GM21528 (cell line): ENCODE measurements at regions not wholly inside any gene's neighbourhood (a gene's known extent, or its start where the extent isn't known, plus 50 kb on each side); places are given as distances from the start of the nearest gene placed in this dataset.
"Not testable (repeated sequence)": the region's sequence is repeated elsewhere in the genome, so short reads cannot be mapped to it uniquely, and the experiment has no call there.

Experiments used
- ATAC-seq: cut with Tn5 transposase; IDR thresholded peaks from one replicate; pipeline ENCODE4 v1.9.1; 2021; ENCODE audit warnings: mild to moderate bottlenecking, moderate library complexity; ENCODE audit not compliant: unreplicated experiment, low FRiP score

GRCh38 chr15:96135166-96136093 lies 195.1 kb upstream of the NR2F2 start:
- no peak for ATAC-seq

- no peak for ATAC-seq
Measured at GRCh38 chr15:96138985-96139384, 191.5 kb upstream of the NR2F2 start.

- no peak for ATAC-seq
Measured at GRCh38 chr15:96142498-96142897, 188.0 kb upstream of the NR2F2 start.

GRCh38 chr15:96144734-96145133 lies 185.8 kb upstream of the NR2F2 start:
- ATAC-seq, result no peak

GRCh38 chr15:96146726-96147125 lies 183.8 kb upstream of the NR2F2 start:
- ATAC-seq, result no peak

GRCh38 chr15:96147267-96147666 lies 183.2 kb upstream of the NR2F2 start:
- no peak for ATAC-seq

GRCh38 chr15:96150254-96150653 lies 180.2 kb upstream of the NR2F2 start:
- no peak for ATAC-seq

GRCh38 chr15:96151749-96152148 lies 178.8 kb upstream of the NR2F2 start:
- not testable (repeated sequence) for ATAC-seq

- no peak for ATAC-seq
Measured at GRCh38 chr15:96153929-96154328, 176.6 kb upstream of the NR2F2 start.

GRCh38 chr15:96158938-96159337 lies 171.6 kb upstream of the NR2F2 start:
- no peak for ATAC-seq

GRCh38 chr15:96160269-96160668 lies 170.2 kb upstream of the NR2F2 start:
- ATAC-seq, result no peak

- ATAC-seq, result no peak
Measured at GRCh38 chr15:96160800-96161199, 169.7 kb upstream of the NR2F2 start.

GRCh38 chr15:96162322-96162721 lies 168.2 kb upstream of the NR2F2 start:
- ATAC-seq, result no peak

GRCh38 chr15:96165081-96165480 lies 165.4 kb upstream of the NR2F2 start:
- ATAC-seq, result no peak

- no peak for ATAC-seq
Measured at GRCh38 chr15:96165775-96166174, 164.7 kb upstream of the NR2F2 start.

GRCh38 chr15:96166223-96167200 lies 164.0 kb upstream of the NR2F2 start:
- ATAC-seq, result no peak

- ATAC-seq, result not testable (repeated sequence)
Measured at GRCh38 chr15:96170616-96170978, 159.9 kb upstream of the NR2F2 start.

- no peak for ATAC-seq
Measured at GRCh38 chr15:96170979-96171739, 159.3 kb upstream of the NR2F2 start.

GRCh38 chr15:96171853-96172296 lies 158.6 kb upstream of the NR2F2 start:
- no peak for ATAC-seq

- no peak for ATAC-seq
Measured at GRCh38 chr15:96172417-96172816, 158.1 kb upstream of the NR2F2 start.
